OCI-LY3 (cell line): ENCODE measurements at regions not wholly inside any gene's neighbourhood (a gene's known extent, or its start where the extent isn't known, plus 50 kb on each side); places are given as distances from the start of the nearest gene placed in this dataset.

ENCODE experiments used
- EZH2phosphoT487 ChIP-seq: fragments of 200-600 bp; shearing (Covaris generic); IDR thresholded peaks from 2 replicates; pipeline ENCODE4 v1.6.1; 2018; ENCODE audit warnings: antibody characterized with exemption, mixed run types, low read depth
- TF ChIP-seq, protein P1 (sequence below): fragments of 200-600, 300-600 bp; sonication (generic); IDR thresholded peaks from 2 replicates; pipeline ENCODE4 v1.5.1; 2014; ENCODE audit warnings: antibody characterized with exemption, low read length, low read depth

DNA sequence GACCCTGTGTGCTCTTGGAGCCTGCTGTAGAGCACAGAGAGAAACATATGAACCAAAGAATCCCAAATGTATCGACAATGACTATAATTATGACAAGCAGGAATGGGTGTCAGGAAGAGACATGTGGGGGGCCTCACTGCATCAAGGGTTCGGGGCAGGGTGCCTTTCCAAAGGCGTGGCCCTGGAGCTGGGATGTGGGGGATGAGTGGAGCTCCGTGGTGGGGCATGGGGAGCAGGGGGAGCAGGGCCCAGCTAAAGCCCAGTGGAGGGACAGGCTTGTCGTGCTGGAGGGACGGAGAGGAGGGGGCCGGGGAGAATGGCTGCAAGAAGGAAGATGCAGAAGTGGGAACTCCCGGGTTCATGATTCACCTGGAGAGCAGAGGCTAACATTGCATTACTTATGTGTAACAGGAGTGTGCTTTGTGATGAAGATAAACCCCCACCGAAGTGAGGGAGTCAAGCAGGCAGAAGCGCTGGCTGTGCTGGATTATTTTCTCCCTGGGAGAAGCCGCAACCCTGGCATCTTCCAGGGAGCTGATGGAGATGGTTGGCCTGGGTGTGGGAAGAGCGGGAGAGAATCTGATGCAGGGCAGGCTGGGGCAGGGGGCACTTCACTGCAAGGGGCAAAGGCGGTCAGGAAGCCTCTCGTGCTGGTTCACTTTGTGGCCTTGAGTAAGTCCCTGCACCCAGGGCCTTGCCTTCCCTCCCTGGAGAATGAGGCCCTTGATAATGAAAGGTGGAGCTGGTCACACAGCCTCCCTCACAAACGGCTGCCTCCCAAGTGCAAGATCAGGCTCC, 124.6 kb upstream of the RUNX3 start:
- no peak for TF ChIP-seq EZH2phosphoT487
- TF ChIP-seq, protein P1, sequence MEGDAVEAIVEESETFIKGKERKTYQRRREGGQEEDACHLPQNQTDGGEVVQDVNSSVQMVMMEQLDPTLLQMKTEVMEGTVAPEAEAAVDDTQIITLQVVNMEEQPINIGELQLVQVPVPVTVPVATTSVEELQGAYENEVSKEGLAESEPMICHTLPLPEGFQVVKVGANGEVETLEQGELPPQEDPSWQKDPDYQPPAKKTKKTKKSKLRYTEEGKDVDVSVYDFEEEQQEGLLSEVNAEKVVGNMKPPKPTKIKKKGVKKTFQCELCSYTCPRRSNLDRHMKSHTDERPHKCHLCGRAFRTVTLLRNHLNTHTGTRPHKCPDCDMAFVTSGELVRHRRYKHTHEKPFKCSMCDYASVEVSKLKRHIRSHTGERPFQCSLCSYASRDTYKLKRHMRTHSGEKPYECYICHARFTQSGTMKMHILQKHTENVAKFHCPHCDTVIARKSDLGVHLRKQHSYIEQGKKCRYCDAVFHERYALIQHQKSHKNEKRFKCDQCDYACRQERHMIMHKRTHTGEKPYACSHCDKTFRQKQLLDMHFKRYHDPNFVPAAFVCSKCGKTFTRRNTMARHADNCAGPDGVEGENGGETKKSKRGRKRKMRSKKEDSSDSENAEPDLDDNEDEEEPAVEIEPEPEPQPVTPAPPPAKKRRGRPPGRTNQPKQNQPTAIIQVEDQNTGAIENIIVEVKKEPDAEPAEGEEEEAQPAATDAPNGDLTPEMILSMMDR = no peak
